OCI-LY3 (cell line): ENCODE measurements at regions not wholly inside any gene's neighbourhood (a gene's known extent, or its start where the extent isn't known, plus 50 kb on each side); places are given as distances from the start of the nearest gene placed in this dataset.

ENCODE experiments used
- CTCF ChIP-seq: fragments of 200-600, 300-600 bp; sonication (generic); IDR thresholded peaks from 2 replicates; pipeline ENCODE4 v1.5.1; 2014; ENCODE audit warnings: antibody characterized with exemption, low read length, low read depth
- EZH2phosphoT487 ChIP-seq: fragments of 200-600 bp; shearing (Covaris generic); IDR thresholded peaks from 2 replicates; pipeline ENCODE4 v1.6.1; 2018; ENCODE audit warnings: antibody characterized with exemption, mixed run types, low read depth

DNA sequence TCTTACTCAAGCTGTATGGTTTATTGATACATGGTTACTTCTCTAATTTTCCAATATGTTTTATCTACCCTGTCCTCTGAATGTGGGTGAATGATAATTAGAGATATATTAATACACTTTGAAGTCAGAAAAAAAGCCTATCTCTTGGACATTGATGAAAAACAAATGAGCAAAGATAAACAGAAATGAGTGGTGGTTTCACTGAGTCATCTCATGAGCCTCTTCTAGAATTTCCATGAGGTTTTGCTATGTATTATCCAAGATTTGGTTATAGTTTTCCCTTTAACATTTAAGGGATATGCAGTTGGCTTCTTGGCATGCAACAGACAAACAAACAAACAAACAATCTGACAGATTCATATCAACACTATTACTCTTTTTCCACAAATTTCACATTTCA lies 586.8 kb downstream of the RFPL4B start:
- no peak for TF ChIP-seq CTCF
- no peak for TF ChIP-seq EZH2phosphoT487
